HFF-Myc (cell line): ENCODE measurements at regions not wholly inside any gene's neighbourhood (a gene's known extent, or its start where the extent isn't known, plus 50 kb on each side); places are given as distances from the start of the nearest gene placed in this dataset.

Source experiments
- DNase-seq: peaks from one replicate; pipeline ENCODE4 v3.0.0-alpha.2; 2011; ENCODE audit warnings: low read depth; ENCODE audit errors: extremely low read depth
- H3K4me3 ChIP-seq: replicated peaks from 2 replicates; pipeline ENCODE4 v1.5.1; 2011; ENCODE audit warnings: low read depth, mild to moderate bottlenecking, control low read depth, low read length
- TF ChIP-seq, protein P1 (sequence below): IDR thresholded peaks from 2 replicates; pipeline ENCODE4 v1.5.1; 2012; ENCODE audit warnings: mild to moderate bottlenecking, low read depth, low read length, control low read depth; ENCODE audit errors: missing control alignments

- TF ChIP-seq, protein P1, sequence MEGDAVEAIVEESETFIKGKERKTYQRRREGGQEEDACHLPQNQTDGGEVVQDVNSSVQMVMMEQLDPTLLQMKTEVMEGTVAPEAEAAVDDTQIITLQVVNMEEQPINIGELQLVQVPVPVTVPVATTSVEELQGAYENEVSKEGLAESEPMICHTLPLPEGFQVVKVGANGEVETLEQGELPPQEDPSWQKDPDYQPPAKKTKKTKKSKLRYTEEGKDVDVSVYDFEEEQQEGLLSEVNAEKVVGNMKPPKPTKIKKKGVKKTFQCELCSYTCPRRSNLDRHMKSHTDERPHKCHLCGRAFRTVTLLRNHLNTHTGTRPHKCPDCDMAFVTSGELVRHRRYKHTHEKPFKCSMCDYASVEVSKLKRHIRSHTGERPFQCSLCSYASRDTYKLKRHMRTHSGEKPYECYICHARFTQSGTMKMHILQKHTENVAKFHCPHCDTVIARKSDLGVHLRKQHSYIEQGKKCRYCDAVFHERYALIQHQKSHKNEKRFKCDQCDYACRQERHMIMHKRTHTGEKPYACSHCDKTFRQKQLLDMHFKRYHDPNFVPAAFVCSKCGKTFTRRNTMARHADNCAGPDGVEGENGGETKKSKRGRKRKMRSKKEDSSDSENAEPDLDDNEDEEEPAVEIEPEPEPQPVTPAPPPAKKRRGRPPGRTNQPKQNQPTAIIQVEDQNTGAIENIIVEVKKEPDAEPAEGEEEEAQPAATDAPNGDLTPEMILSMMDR, result no peak
- DNase-seq, result no peak
- no peak overlapping the region for H3K4me3 ChIP-seq
Measured at GRCh38 chr2:60125611-60126426, 427.6 kb downstream of the BCL11A start.

DNA sequence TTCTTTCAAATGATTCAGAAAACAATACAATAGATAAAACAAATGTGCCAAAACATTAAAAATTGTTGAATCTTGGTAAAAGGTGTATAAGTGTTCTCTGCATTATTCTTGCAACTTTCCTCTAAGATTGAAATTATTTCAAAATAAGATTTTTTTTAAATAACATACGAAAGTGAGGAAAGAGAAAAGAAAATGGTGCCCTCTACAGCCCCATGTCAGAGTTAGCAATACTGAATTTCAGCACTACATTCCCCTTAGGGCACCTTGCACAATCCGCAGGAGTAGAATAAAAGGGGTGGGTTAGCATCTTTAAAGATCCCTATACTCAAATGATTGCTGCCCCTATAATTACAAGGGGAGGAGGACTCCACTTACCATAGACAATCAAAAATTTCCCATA is 433.7 kb downstream of the BCL11A start:
- no peak overlapping the region for H3K4me3 ChIP-seq
- TF ChIP-seq, protein P1, result no peak
- no peak for DNase-seq

DNA sequence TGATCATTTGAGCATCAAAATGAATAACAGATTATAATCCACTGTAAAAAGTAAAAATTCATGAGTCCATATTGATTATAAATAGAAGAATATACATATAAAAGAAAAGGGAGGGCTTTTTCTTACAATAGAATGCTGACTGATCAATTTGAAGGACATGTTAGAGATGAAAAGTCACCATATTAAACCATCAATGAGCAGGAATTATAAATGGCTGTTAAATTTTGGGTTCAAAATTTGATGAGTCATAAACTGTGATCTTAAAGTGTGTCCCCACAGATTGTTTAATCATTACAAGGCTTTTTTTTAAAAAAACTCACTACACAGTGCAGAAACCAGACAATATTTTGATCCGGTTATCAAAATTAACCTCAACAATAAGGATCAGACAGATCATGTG is 434.5 kb downstream of the BCL11A start:
- TF ChIP-seq, protein P1, result no peak
- no peak overlapping the region for H3K4me3 ChIP-seq
- DNase-seq, result no peak

GRCh38 chr2:60118061-60118460 is 435.4 kb downstream of the BCL11A start:
- TF ChIP-seq, protein P1, result no peak
- DNase-seq, result no peak
- no peak overlapping the region for H3K4me3 ChIP-seq

- H3K4me3 ChIP-seq, result no peak overlapping the region
- no peak for DNase-seq
- TF ChIP-seq, protein P1, result no peak
Measured at GRCh38 chr2:60116161-60116875, 437.1 kb downstream of the BCL11A start.

GRCh38 chr2:60109744-60110143 is 443.7 kb downstream of the BCL11A start:
- TF ChIP-seq, protein P1, result no peak
- no peak for DNase-seq

More at GRCh38 chr2:60109744-60110143, 443.7 kb downstream of the BCL11A start:
- H3K4me3 ChIP-seq, result no peak overlapping the region
